IMR-90 (cell line): ENCODE measurements at regions not wholly inside any gene's neighbourhood (a gene's known extent, or its start where the extent isn't known, plus 50 kb on each side); places are given as distances from the start of the nearest gene placed in this dataset.

Experiments
- ATAC-seq: fragments of 200-7000 bp; cut with Tn5 transposase; 2 replicates; pipeline ENCODE4 v1.9.1; 2020; ENCODE audit warnings: low read depth, mild to moderate bottlenecking, moderate library complexity
- BruUV-seq: library from RNA; stranded (reverse); fragments of 400-500 nt; replicated peaks from 2 replicates; lab custom pipeline; 2021; lab: Mats Ljungman, UMichigan
- CTCF ChIA-PET: fragments of 300-600 bp; formaldehyde crosslinking; extraction: SDS; loops from one replicate; lab custom pipeline; 2021; ENCODE audit warnings: antibody characterized with exemption; lab: Yijun Ruan, JAX
- POLR2A ChIA-PET: fragments of 300-600 bp; sonication (Branson Sonifier 250); formaldehyde crosslinking; loops from one replicate; lab custom pipeline; 2022; ENCODE audit warnings: antibody characterized with exemption; ENCODE audit not compliant: unreplicated experiment; lab: Charles Lee
- DNase-seq: peaks from one replicate; pipeline ENCODE4 v3.0.0; 2013
- H2AFZ ChIP-seq: replicated peaks from 2 replicates; pipeline ENCODE3; 2013; ENCODE audit warnings: low read length, mild to moderate bottlenecking; ENCODE audit not compliant: poor library complexity
- H2AK5ac ChIP-seq: 2 replicates; pipeline ENCODE4 v1.6.1; 2013; ENCODE audit warnings: low read depth, low read length, inconsistent platforms
- H2AK9ac ChIP-seq: replicated peaks from 2 replicates; pipeline ENCODE3; 2013; ENCODE audit warnings: mild to moderate bottlenecking, low read depth, low read length, moderate library complexity; ENCODE audit not compliant: poor library complexity
- H2BK120ac ChIP-seq: 2 replicates; pipeline ENCODE4 v1.6.1; 2013; ENCODE audit warnings: low read depth, low read length, inconsistent platforms
- H2BK15ac ChIP-seq: 3 replicates; pipeline ENCODE4 v1.6.1; 2013; ENCODE audit warnings: low read depth, low read length, inconsistent platforms
- H2BK20ac ChIP-seq: 2 replicates; pipeline ENCODE4 v1.6.1; 2013; ENCODE audit warnings: low read depth, mild to moderate bottlenecking, inconsistent platforms, low read length, moderate library complexity
- H2BK5ac ChIP-seq: 2 replicates; pipeline ENCODE4 v1.6.1; 2013; ENCODE audit warnings: mild to moderate bottlenecking, low read depth, low read length, inconsistent platforms; ENCODE audit not compliant: poor library complexity, severe bottlenecking
- H3K14ac ChIP-seq: replicated peaks from 2 replicates; pipeline ENCODE4 v1.6.1; 2013; ENCODE audit warnings: low read depth, low read length, inconsistent platforms
- H3K18ac ChIP-seq: 2 replicates; pipeline ENCODE4 v1.6.1; 2013; ENCODE audit warnings: low read depth, low read length, control low read depth
- H3K23ac ChIP-seq: 2 replicates; pipeline ENCODE4 v1.6.1; 2013; ENCODE audit warnings: low read depth, low read length, inconsistent platforms
- H3K27ac ChIP-seq: 2 replicates; pipeline ENCODE4 v1.5.1; 2013; ENCODE audit warnings: mild to moderate bottlenecking, control low read depth, low read length; ENCODE audit not compliant: insufficient read depth
- H3K27me3 ChIP-seq: 2 replicates; pipeline ENCODE4 v1.6.1; 2013; ENCODE audit warnings: low read length; ENCODE audit not compliant: control insufficient read depth, insufficient read depth
- H3K36me3 ChIP-seq: 2 replicates; pipeline ENCODE4 v1.6.1; 2013; ENCODE audit warnings: low read length, mixed read lengths; ENCODE audit not compliant: control insufficient read depth, insufficient read depth
- H3K4ac ChIP-seq: 2 replicates; pipeline ENCODE4 v1.6.1; 2013; ENCODE audit warnings: low read depth, low read length, inconsistent platforms
- H3K4me1 ChIP-seq: 2 replicates; pipeline ENCODE4 v1.6.1; 2013; ENCODE audit warnings: low read length, mixed read lengths; ENCODE audit not compliant: control insufficient read depth, insufficient read depth
- H3K4me2 ChIP-seq: 2 replicates; pipeline ENCODE4 v1.6.1; 2013; ENCODE audit warnings: low read depth, mild to moderate bottlenecking, control low read depth, low read length, moderate library complexity
- H3K4me3 ChIP-seq: 2 replicates; pipeline ENCODE4 v1.5.1; 2013; ENCODE audit warnings: low read depth, mild to moderate bottlenecking, control low read depth, low read length, moderate library complexity; ENCODE audit not compliant: insufficient read depth
- H3K56ac ChIP-seq: 2 replicates; pipeline ENCODE4 v1.6.1; 2013; ENCODE audit warnings: low read length, inconsistent platforms; ENCODE audit not compliant: insufficient read depth; ENCODE audit errors: extremely low read depth
- H3K79me1 ChIP-seq, 2 experiments: 2 replicates each; pipeline ENCODE4 v1.6.1; 2013; ENCODE audit warnings: low read length in 2 of 2, inconsistent platforms in 1 of 2, low read depth in 1 of 2
- H3K9ac ChIP-seq: 2 replicates; pipeline ENCODE4 v1.6.1; 2013; ENCODE audit warnings: low read depth, low read length, control low read depth
- H3K9me1 ChIP-seq: 2 replicates; pipeline ENCODE4 v1.6.1; 2013; ENCODE audit warnings: low read length, inconsistent platforms; ENCODE audit not compliant: insufficient read depth
- H3K9me3 ChIP-seq: 2 replicates; pipeline ENCODE4 v1.6.1; 2013; ENCODE audit warnings: low read length; ENCODE audit not compliant: control insufficient read depth, insufficient read depth
- H4K20me1 ChIP-seq: 2 replicates; pipeline ENCODE4 v1.6.1; 2013; ENCODE audit warnings: low read length, inconsistent platforms; ENCODE audit not compliant: insufficient read depth
- H4K5ac ChIP-seq: 2 replicates; pipeline ENCODE4 v1.6.1; 2013; ENCODE audit warnings: mild to moderate bottlenecking, low read depth, low read length, control low read depth
- H4K8ac ChIP-seq, 2 experiments: 2 replicates each; pipeline ENCODE4 v1.6.1; 2013; ENCODE audit warnings: low read depth in 2 of 2, low read length in 2 of 2, control low read depth in 1 of 2, inconsistent platforms in 1 of 2
- H4K91ac ChIP-seq: 2 replicates; pipeline ENCODE4 v1.6.1; 2013; ENCODE audit warnings: low read depth, low read length, inconsistent platforms; ENCODE audit not compliant: insufficient read depth
- BHLHE40 ChIP-seq: fragments of 150-350 bp; IDR thresholded peaks from 2 replicates; pipeline ENCODE4 v1.6.1; 2016; ENCODE audit warnings: mild to moderate bottlenecking, low read depth, low read length
- CEBPB ChIP-seq: IDR thresholded peaks from 2 replicates; pipeline ENCODE4 v1.6.1; 2012; ENCODE audit warnings: low read depth, low read length, improper control_type of control experiment
- CHD1 ChIP-seq: IDR thresholded peaks from 2 replicates; pipeline ENCODE4 v1.6.1; 2012; ENCODE audit warnings: low read depth, low read length, improper control_type of control experiment
- FOS ChIP-seq: fragments of 150-350 bp; IDR thresholded peaks from 2 replicates; pipeline ENCODE4 v1.6.1; 2016; ENCODE audit warnings: low read depth, low read length
- MAZ ChIP-seq: IDR thresholded peaks from 2 replicates; pipeline ENCODE4 v1.6.1; 2012; ENCODE audit warnings: low read depth, mild to moderate bottlenecking, low read length, improper control_type of control experiment, moderate library complexity, borderline replicate concordance
- NFE2L2 ChIP-seq: fragments of 150-350 bp; IDR thresholded peaks from 2 replicates; pipeline ENCODE4 v1.6.1; 2016; ENCODE audit warnings: low read depth, mild to moderate bottlenecking, low read length
- RFX5 ChIP-seq: IDR thresholded peaks from 2 replicates; pipeline ENCODE4 v1.8.0; 2012; ENCODE audit warnings: low read depth, mild to moderate bottlenecking, low read length, moderate library complexity
- SMC3 ChIP-seq: fragments of 150-350 bp; IDR thresholded peaks from 2 replicates; pipeline ENCODE4 v1.6.1; 2016; ENCODE audit warnings: low read depth, mild to moderate bottlenecking, antibody characterized with exemption, low read length, moderate library complexity
- WGBS, 2 experiments: methylation state at CpG; one replicate each; pipeline versions ENCODE4 v1.1.5 to v1.1.7; 2013; ENCODE audit warnings: missing lambda C conversion rate in 2 of 2; ENCODE audit not compliant: insufficient read length in 1 of 2; ENCODE audit errors: extremely low coverage in 2 of 2; 5-methylcytosine and 5-hydroxymethylcytosine counted together
- dilution Hi-C: fragments of 300-500 bp; cut with HindIII; formaldehyde crosslinking; loops from one replicate; pipeline ENCODE4 v1.14.3; 2018; ENCODE audit warnings: low sequenced_read_pairs; ENCODE audit not compliant: unreplicated experiment
- in situ Hi-C: fragments of 300-500 bp; cut with MboI; formaldehyde crosslinking; loops from 3 replicates; pipeline ENCODE4 v1.14.3; 2019; ENCODE audit warnings: low sequenced_read_pairs, inconsistent platforms, mixed read lengths
- intact Hi-C: fragments of 100-400 bp; cut with micrococcal nuclease; formaldehyde crosslinking; loops from 2 replicates; pipeline ENCODE4 v1.10.0; 2022
- TF ChIP-seq, protein P1 (sequence below): conservative IDR thresholded peaks from 2 replicates; pipeline ENCODE4 v1.5.1; 2012; ENCODE audit warnings: mild to moderate bottlenecking, low read depth, low read length, improper control_type of control experiment
- TF ChIP-seq, protein P2 (sequence below): fragments of 150-350 bp; IDR thresholded peaks from 2 replicates; pipeline ENCODE4 v1.6.1; 2017; ENCODE audit warnings: mild to moderate bottlenecking, antibody characterized with exemption, low read length, low read depth

- Histone ChIP-seq H3K4me1 (peaks cover 6% of the 10 kb centered on the region), H3K27ac (no peak overlapping the region), H3K4me2 (no peak overlapping the region), H4K5ac (no peak overlapping the region), H2AK5ac (no peak overlapping the region), H3K9me3 (no peaks in the 10 kb centered on the region), H3K9ac (no peak overlapping the region), H2BK5ac (no peak overlapping the region), H3K79me1 (no peaks in the 10 kb centered on the region), H3K27me3 (no peaks in the 10 kb centered on the region), H2BK120ac (no peak overlapping the region), H2AFZ (no peak overlapping the region), H2BK15ac (no peak overlapping the region), H2BK20ac (no peak overlapping the region), H3K14ac (no peak overlapping the region), H3K4me3 (no peak overlapping the region), H3K18ac (no peak overlapping the region; the same call in 1 of the 2 replicates), H3K23ac (no peak overlapping the region), H2AK9ac (no peak overlapping the region), H4K20me1 (no peaks in the 10 kb centered on the region), H4K8ac (no peak overlapping the region), H3K9me1 (no peaks in the 10 kb centered on the region), H3K4ac (no peak overlapping the region), H3K56ac (no peak overlapping the region), H4K91ac (no peak overlapping the region), H3K36me3 (no peaks in the 10 kb centered on the region)
- POLR2A ChIA-PET = no interaction called here
- WGBS, 2 experiments = no CpG with 5 or more reads among the region's 2 CpGs
- dilution Hi-C loops (no loop called here), in situ Hi-C loops (no loop called here), intact Hi-C loops (no loop called here)
- TF ChIP-seq FOS (no peak), CHD1 (no peak), MAZ (no peak), SMC3 (no peak), NFE2L2 (no peak), RFX5 (no peak), BHLHE40 (no peak), CEBPB (no peak)
- TF ChIP-seq, protein P1, sequence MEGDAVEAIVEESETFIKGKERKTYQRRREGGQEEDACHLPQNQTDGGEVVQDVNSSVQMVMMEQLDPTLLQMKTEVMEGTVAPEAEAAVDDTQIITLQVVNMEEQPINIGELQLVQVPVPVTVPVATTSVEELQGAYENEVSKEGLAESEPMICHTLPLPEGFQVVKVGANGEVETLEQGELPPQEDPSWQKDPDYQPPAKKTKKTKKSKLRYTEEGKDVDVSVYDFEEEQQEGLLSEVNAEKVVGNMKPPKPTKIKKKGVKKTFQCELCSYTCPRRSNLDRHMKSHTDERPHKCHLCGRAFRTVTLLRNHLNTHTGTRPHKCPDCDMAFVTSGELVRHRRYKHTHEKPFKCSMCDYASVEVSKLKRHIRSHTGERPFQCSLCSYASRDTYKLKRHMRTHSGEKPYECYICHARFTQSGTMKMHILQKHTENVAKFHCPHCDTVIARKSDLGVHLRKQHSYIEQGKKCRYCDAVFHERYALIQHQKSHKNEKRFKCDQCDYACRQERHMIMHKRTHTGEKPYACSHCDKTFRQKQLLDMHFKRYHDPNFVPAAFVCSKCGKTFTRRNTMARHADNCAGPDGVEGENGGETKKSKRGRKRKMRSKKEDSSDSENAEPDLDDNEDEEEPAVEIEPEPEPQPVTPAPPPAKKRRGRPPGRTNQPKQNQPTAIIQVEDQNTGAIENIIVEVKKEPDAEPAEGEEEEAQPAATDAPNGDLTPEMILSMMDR = no peak
- TF ChIP-seq, protein P2, sequence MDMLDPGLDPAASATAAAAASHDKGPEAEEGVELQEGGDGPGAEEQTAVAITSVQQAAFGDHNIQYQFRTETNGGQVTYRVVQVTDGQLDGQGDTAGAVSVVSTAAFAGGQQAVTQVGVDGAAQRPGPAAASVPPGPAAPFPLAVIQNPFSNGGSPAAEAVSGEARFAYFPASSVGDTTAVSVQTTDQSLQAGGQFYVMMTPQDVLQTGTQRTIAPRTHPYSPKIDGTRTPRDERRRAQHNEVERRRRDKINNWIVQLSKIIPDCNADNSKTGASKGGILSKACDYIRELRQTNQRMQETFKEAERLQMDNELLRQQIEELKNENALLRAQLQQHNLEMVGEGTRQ = no peak
- CTCF ChIA-PET = no interaction called here
- no peak for ATAC-seq
- BruUV-seq = no TSS peak
- DNase-seq = no peak
These were observed 244.1 kb upstream of the TNC start for GRCh38 chr9:115362101-115362500.
